GM18951 (cell line): ENCODE measurements at regions not wholly inside any gene's neighbourhood (a gene's known extent, or its start where the extent isn't known, plus 50 kb on each side); places are given as distances from the start of the nearest gene placed in this dataset.

ENCODE experiments used
- POLR2A ChIP-seq: IDR thresholded peaks from 4 replicates; pipeline ENCODE4 v1.6.1; 2011; ENCODE audit warnings: mild to moderate bottlenecking; ENCODE audit not compliant: insufficient read length, insufficient read depth; ENCODE audit errors: extremely low read depth
- in situ Hi-C: fragments of 300-500 bp; cut with MboI; formaldehyde crosslinking; loops from one replicate; pipeline ENCODE4 v1.12.0; 2022; ENCODE audit warnings: low sequenced_read_pairs, mixed read lengths, inconsistent platforms; ENCODE audit not compliant: unreplicated experiment

- no peak for TF ChIP-seq POLR2A
- in situ Hi-C loops: no loop called here
These were observed 1120.4 kb upstream of the WWC1 start for GRCh38 chr5:167171056-167171455.

DNA sequence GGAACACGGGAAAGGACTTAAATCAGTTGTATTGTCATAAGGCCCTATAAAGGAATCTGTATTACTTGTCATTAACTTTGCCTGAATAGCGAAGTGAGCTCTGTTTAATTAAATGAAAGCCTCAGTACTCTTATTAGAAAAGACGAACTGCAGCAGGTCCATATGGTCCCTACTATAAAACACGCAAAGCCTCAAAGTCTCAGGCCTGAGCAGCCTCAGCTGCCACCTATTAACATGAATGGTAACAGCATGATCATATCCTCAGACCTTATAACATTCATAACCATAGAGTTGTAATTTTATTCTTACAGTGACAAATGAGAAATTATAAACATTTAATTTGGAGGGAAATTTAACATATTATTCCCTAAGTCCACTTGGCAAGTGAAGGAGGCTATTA is 1113.7 kb upstream of the WWC1 start:
- TF ChIP-seq POLR2A: no peak
- in situ Hi-C loops: no loop called here

DNA sequence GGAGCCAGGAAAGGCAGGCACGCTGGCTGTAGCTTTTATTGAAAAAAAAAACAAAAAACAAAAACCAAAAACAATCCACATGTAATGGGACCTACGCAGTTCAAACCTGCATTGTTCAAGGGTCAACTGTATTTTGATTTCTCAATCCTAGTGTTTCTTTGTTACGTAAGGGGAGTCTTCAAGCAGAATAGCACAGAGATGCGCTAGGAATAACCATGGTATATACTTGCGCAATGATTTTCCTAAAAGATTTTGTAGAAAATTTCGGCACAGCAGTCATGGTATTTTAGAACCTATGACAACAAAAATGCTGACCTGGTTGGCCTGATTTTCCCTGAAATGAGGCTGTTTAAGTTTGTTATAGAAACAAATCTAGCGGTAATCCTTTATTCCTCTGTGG is 1110.5 kb upstream of the WWC1 start:
- in situ Hi-C loops: no loop called here
- no peak for TF ChIP-seq POLR2A

GRCh38 chr5:167205881-167206280 is 1085.6 kb upstream of the WWC1 start:
- TF ChIP-seq POLR2A: no peak
- in situ Hi-C loops: no loop called here

GRCh38 chr5:167207081-167207480 is 1084.4 kb upstream of the WWC1 start:
- in situ Hi-C loops: no loop called here
- TF ChIP-seq POLR2A: no peak

- TF ChIP-seq POLR2A: no peak
- in situ Hi-C loops: no loop called here
These were observed 1082.5 kb upstream of the WWC1 start for GRCh38 chr5:167208911-167209310.

DNA sequence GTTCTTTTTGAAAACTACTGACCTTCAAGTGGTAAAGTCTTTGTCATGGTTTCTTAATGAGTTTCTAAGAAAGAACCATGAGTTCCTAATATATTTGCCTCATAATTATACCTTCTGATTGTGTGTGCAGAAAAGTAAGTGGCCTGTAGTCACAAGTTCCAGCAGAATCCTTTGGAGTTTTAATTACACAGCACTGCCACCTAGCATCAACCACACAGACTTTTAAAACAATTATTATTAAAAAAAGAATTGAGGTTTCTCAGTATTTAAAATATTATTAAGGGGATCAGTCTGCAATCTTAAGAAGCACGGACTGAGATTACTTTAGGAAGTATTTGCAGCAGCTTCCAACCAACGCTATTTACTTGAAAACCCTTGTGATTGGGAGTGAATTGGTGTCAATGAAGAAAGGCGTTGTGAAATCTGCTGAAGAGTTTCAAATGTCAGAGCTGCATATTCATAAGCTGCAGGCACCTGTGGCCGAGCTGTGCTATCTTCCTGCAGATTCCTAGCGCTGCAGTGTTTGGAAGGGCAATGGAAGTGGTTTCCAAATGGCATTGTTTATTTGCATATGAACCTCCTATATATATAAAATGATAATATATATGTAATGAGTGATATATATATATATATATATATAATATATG is 1074.2 kb upstream of the WWC1 start:
- TF ChIP-seq POLR2A: no peak
- in situ Hi-C loops: no loop called here

DNA sequence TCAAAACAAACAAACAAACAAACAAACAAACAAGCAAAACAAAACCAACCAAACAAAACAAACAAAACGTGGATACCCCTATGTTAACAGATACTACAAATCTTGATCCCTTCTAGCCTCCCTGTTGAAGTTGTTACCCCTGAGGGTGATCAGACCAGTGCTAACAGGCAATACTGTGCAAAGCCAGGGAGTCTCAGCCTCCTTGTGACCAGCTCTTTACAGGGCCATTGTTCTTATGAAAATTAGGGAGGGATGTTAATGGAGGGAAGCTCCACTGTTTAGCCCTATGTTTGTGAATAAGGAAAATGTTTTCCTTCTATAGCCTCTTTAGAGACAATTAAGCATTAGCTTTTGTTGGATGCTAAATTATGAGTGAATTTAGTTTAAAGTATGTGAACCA is 1072.1 kb upstream of the WWC1 start:
- TF ChIP-seq POLR2A: no peak
- in situ Hi-C loops: no loop called here

DNA sequence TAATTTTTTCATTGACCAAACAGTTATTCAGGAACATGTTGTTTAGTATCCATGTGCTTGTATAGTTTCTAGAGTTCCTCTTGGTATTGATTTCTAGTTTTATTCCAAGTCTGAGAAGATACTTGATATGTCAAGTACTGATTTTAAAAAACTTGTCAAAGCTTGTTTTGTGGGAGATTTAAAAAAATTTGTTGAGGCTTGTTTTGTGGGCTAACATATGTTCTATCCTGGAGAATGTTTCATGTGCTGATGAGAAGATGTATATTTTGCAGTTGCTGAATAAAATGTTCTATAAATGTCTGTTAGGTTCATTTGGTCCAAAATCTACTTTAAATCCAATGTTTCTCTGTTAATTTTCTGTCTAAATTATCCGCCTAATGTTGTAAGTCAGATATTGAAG is 1065.1 kb upstream of the WWC1 start:
- no peak for TF ChIP-seq POLR2A
- in situ Hi-C loops: no loop called here

- in situ Hi-C loops: no loop called here
- TF ChIP-seq POLR2A: no peak
These were observed 1063.3 kb upstream of the WWC1 start for GRCh38 chr5:167228134-167228533.

- in situ Hi-C loops: no loop called here
- no peak for TF ChIP-seq POLR2A
These were observed 1061.7 kb upstream of the WWC1 start for GRCh38 chr5:167229751-167230150.

DNA sequence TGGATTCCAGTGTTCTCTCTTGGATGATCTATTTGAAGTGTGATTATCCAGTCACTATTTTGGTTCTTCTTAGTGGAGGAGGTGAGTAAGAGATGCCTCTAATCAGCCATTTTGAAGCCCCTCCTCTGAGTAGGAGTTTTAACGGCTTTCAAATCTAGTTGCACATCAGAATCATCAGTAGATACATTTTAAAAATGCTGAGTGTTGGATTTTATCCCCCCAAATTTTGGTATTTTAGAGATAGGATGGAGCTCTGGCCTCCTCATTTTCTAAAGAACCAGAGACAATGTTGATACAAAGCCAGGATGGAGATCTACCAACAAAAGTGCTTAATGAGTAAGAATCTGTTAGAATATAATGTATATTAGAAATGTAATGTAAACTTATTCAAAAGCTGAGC is 1061.0 kb upstream of the WWC1 start:
- no peak for TF ChIP-seq POLR2A
- in situ Hi-C loops: no loop called here

DNA sequence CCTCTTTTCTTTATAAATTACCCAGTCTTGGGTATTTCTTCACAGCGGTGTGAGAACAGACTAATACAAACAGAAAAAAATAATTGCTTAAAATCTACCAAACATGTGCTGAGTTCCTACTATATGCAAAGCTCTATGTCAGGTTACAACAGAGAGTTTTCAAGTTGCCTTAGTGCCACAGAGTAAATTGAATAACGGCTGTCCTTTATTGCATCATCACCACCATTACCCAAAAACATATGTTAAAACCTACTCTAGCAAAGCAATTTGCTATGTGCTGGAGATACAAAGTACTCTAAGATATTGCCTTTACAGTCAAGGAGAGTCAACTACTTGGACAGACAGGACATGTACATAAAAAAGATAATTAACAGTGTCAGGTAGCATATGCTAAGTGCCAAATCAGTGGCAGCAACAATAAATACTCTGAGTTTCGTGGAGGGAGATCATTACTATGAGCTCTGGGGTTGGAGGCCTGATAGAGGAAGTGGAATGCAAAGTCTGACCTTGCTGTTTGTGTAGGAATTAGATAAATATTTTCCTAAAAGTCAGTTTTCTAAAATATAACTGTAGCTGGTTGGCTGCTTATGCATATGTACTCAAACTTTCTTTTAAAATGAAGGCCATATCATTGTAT is 1058.7 kb upstream of the WWC1 start:
- in situ Hi-C loops: no loop called here
- TF ChIP-seq POLR2A: no peak

DNA sequence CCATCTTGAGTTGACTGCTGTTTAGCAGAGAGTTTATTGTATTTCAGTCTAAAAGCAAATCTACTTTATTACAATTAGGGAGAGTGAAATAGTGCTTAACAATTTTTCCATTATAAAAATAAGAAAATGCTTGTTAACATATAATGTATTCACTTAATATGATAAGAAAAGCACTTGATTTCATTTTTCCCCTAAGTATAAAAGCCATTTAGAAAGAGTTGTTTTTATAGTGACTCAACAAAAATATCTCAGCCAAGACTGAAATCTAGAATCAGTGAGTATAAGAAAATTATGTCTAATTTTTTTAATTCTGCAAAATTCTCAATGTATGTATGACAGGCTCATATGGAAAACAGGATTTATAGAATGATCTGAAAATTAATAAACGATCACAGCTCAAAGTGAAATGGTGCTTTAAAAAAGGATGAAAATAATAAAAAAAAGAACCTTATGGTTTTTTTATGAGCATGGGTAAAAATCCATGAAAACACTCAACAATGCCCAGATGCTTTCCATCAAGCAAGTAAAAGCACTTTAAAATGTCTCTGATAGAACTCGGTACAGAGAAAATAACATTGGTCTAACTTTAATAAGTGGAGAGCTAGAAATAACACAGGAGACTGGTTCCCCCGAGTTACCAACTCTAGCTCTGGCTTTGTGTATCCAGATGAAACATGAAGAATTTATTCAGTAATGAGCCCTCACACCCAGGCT is 1057.8 kb upstream of the WWC1 start:
- in situ Hi-C loops: no loop called here
- no peak for TF ChIP-seq POLR2A
